AG10803 (cell line): ENCODE measurements at regions not wholly inside any gene's neighbourhood (a gene's known extent, or its start where the extent isn't known, plus 50 kb on each side); places are given as distances from the start of the nearest gene placed in this dataset.
A peak's percentile ranks its signal among the peaks of the same experiment; 100 is the strongest.

Experiments
- DNase-seq: peaks from one replicate; pipeline ENCODE4 v3.0.0; 2010; ENCODE audit warnings: low read depth
- H3K4me3 ChIP-seq: 2 replicates; pipeline ENCODE4 v1.5.1; 2011; ENCODE audit warnings: mild to moderate bottlenecking, low read length, control low read depth
- CTCF ChIP-seq: conservative IDR thresholded peaks from 2 replicates; pipeline ENCODE4 v1.5.1; 2011; ENCODE audit warnings: mild to moderate bottlenecking, low read length, control low read depth, inconsistent platforms

- no peak for DNase-seq
- TF ChIP-seq CTCF = no peak
- no peak overlapping the region for H3K4me3 ChIP-seq
These were observed 155.1 kb upstream of the SATB1 start for GRCh38 chr3:18580268-18580667.

- no peak for TF ChIP-seq CTCF
- no peak overlapping the region for H3K4me3 ChIP-seq
- DNase-seq = no peak
These were observed 154.5 kb upstream of the SATB1 start for GRCh38 chr3:18579661-18580060.

- no peak for DNase-seq
- TF ChIP-seq CTCF = no peak
- H3K4me3 ChIP-seq = no peak overlapping the region
These were observed 150.4 kb upstream of the SATB1 start for GRCh38 chr3:18575573-18575972.

GRCh38 chr3:18572809-18573208 lies 147.7 kb upstream of the SATB1 start:
- no peak for DNase-seq
- TF ChIP-seq CTCF = no peak
- H3K4me3 ChIP-seq = no peak overlapping the region

GRCh38 chr3:18567293-18567692 lies 142.2 kb upstream of the SATB1 start:
- no peak overlapping the region for H3K4me3 ChIP-seq
- TF ChIP-seq CTCF = no peak
- DNase-seq = no peak

GRCh38 chr3:18562364-18563154 lies 137.4 kb upstream of the SATB1 start:
- no peak for DNase-seq
- no peak for TF ChIP-seq CTCF
- no peak overlapping the region for H3K4me3 ChIP-seq

- peak; percentile 43 for TF ChIP-seq CTCF
- DNase-seq = no peak
- H3K4me3 ChIP-seq = no peak overlapping the region
These were observed 134.2 kb upstream of the SATB1 start for GRCh38 chr3:18559331-18559842.
